ENCODE measurements at regions not wholly inside any gene's neighbourhood (a gene's known extent, or its start where the extent isn't known, plus 50 kb on each side); places are given as distances from the start of the nearest gene placed in this dataset.

DNA sequence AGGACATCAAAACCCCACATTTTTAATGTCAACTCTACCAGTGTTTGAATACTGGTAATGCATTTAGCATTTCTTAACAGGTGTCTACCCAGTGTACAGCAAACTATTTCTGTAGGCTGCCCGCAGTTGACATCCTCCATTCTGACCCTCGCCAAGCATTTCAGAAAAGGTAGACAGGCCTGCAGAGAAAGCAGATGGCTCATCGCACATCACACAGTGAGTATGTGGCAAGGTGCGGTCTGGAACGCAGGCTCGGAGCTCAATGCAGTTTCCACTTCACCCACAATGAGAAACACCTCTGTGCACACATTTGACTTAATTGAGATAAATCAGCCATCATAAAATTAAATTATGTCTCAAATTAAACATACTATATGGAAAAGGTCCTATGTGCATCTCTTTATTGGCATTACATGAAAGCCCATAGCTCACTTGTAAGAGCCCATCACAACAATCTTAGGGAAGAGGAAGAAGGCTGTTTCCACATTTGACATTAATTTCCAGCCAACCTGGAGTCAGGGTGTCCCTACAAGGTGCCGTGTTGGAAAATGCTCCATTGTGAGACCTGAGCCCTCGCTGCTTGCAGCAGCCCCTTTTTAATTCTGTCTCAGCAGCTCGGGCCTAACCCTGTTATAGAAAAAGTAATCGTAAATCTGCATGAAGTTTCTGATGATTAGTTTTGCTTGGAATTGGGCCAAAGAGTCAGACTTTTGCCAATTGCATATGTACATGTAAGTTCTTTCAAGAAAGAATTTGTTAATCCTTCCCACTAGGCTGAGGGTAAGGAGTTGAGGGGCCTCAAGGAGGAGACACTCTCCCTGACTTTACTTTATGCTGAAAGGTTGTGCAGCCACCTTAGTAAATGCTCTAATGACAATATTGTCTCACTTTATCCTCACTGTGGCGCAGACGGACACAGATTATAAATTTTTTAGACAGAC, 378.7 kb upstream of the DYNLRB2 start:
- no peak for TF ChIP-seq CTCF (conservative IDR thresholded peaks at IDR 0.05)
- TF ChIP-seq ZFX (IDR thresholded peaks at IDR 0.05): no peak

Measured in C4-2B (cell line).